Testis (tissue), 2 donors: ENCODE measurements at regions not wholly inside any gene's neighbourhood (a gene's known extent, or its start where the extent isn't known, plus 50 kb on each side); places are given as distances from the start of the nearest gene placed in this dataset.

Experiments
- DNase-seq: peaks from one replicate; pipeline ENCODE4 v3.0.0-alpha.2; 2019
- H3K27ac ChIP-seq, 2 donors: fragments of 200-600 bp; sonication (generic); one replicate each; pipeline ENCODE4 v1.5.1; 2019
- H3K27me3 ChIP-seq: fragments of 200-600 bp; sonication (generic); one replicate; pipeline ENCODE4 v1.5.1; 2019
- H3K36me3 ChIP-seq: fragments of 200-600 bp; sonication (generic); one replicate; pipeline ENCODE4 v1.5.1; 2017; ENCODE audit warnings: low read depth; ENCODE audit errors: missing control alignments
- H3K4me1 ChIP-seq: fragments of 200-600 bp; sonication (generic); one replicate; pipeline ENCODE4 v1.5.1; 2019
- H3K4me3 ChIP-seq, 2 donors: fragments of 200-600 bp; sonication (generic); one replicate each; pipeline ENCODE4 v1.5.1; 2017 to 2019
- H3K9me3 ChIP-seq: fragments of 200-600 bp; sonication (generic); one replicate; pipeline ENCODE4 v1.5.1; 2017
- CTCF ChIP-seq, 3 experiments: fragments of 450-650 bp in 2 of 3; fragments of 200-600 bp in 1 of 3; sonication (generic) in 1 of 3; IDR thresholded peaks; one replicate each; pipeline ENCODE4 v1.5.1; 2016 to 2019; ENCODE audit warnings: antibody characterized with exemption in 3 of 3, mild to moderate bottlenecking in 2 of 3, moderate library complexity in 1 of 3
- POLR2A ChIP-seq: fragments of 450-650 bp; IDR thresholded peaks from one replicate; pipeline ENCODE4 v1.6.1; 2017; ENCODE audit warnings: antibody characterized with exemption, mild to moderate bottlenecking, moderate library complexity
- WGBS, 2 donors: methylation state at CpG; one replicate each; pipeline ENCODE4 v1.1.5; 2018; 5-methylcytosine and 5-hydroxymethylcytosine counted together
- intact Hi-C: fragments of 100-400 bp; cut with DNase I; formaldehyde crosslinking; loops from one replicate; pipeline ENCODE4 v1.15.1; 2023; ENCODE audit warnings: low total_unique reads

DNA sequence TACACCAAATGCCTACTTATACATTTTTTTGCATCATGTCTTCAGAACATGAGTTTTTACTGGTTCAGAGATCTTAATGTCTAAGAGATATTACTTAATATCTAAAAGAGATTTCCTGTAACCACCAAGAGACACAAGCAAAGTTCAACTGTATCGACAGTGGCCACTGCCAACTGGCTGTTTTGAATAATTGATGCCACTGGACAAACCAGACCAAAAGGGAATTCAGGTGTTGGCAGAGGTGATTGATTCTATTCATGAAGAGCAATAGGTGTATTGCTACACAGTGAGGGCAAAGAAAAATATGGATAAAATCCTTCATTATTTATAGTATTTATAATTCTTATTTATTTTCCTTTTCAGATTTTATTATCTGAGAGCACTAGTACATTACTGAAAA is 58.5 kb upstream of the ANKRD17 start:
- TF ChIP-seq POLR2A (no peak), CTCF (IDR thresholded peaks at IDR 0.05) (no peak)
- WGBS, 2 donors, result 90 to 100% methylated on average over 1 of the region's 1 CpG
- intact Hi-C loops, result no loop called here
- DNase-seq, result no peak
- Histone ChIP-seq H3K36me3 (no peaks in the 10 kb centered on the region), H3K4me3 (no peak overlapping the region), H3K27me3 (no peaks in the 10 kb centered on the region), H3K9me3 (no peaks in the 10 kb centered on the region), H3K4me1 (no peaks in the 10 kb centered on the region), H3K27ac (no peak overlapping the region)

DNA sequence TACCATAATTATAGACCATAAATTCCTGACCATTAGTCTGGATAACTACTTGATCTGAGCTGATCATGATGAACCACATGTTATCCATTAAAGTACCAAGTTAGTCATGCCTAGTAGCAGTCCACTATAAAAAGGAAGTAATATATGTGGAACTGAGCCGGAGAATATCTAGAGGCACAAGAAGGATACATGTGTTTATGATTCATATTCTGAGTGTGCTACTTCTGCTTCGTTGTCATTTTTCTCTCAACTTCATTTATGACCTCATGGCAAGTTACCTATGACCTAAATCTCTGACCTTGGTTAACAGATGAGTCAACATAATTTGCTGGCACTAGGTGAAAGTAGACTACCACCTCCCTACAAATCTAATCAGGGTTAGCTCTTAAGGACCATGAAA is 56.5 kb upstream of the ANKRD17 start:
- Histone ChIP-seq H3K4me3 (no peak overlapping the region), H3K9me3 (no peaks in the 10 kb centered on the region), H3K27ac (no peak overlapping the region), H3K27me3 (no peaks in the 10 kb centered on the region), H3K36me3 (no peaks in the 10 kb centered on the region), H3K4me1 (no peaks in the 10 kb centered on the region)
- intact Hi-C loops, result no loop called here
- TF ChIP-seq CTCF (IDR thresholded peaks at IDR 0.05) (no peak), POLR2A (no peak)
- no peak for DNase-seq
- 90 to 94% methylated on average over 2 of the region's 2 CpGs for WGBS, 2 donors

DNA sequence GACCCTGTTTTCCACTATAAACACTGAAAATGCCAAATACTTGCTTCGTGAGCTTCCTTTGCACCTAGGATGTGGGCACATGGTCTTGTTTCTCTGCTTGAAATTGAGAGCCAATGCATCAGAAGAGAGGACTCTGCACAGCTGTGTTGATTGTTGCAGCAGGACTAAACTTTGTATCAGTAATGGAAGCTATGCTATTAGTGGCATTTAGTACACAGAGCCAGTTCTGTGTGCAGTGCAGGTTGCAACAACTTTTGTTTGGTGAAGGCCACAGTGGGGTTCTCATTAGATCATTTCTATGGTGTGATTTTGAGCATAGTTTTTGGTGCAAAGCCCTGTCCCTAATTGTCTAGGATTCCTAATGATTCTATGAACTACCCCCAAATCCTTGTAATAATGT is 54.4 kb upstream of the ANKRD17 start:
- no peak for TF ChIP-seq POLR2A
- TF ChIP-seq CTCF (IDR thresholded peaks at IDR 0.05), result no peak
- H3K4me3 ChIP-seq, result no peak overlapping the region
- no peaks in the 10 kb centered on the region for H3K27me3 ChIP-seq
- intact Hi-C loops, result no loop called here
- WGBS, 2 donors, result 86 to 88% methylated on average over 1 of the region's 1 CpG
- H3K36me3 ChIP-seq, result no peaks in the 10 kb centered on the region
- no peak overlapping the region for H3K27ac ChIP-seq
- H3K9me3 ChIP-seq, result no peaks in the 10 kb centered on the region
- no peaks in the 10 kb centered on the region for H3K4me1 ChIP-seq
- no peak for DNase-seq

DNA sequence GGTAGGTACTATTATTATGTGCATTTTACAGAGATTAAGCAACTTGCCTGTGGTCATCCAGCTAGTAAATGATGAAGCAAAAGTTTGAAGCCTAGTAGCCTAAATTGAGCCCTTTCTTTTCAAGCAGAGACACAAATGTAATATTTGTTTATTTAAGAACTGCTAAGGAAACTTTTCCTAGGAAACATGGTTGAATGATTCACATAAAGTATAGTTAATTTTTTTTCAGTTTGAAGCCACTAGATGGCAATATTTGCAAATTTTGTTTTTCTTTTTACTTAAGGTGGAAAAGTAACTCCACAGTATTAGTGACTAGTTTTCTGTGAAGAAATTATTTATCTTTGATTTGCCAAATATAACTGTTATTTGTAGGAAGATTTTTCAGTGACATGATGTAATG is 52.8 kb upstream of the ANKRD17 start:
- H3K36me3 ChIP-seq, result no peaks in the 10 kb centered on the region
- no peaks in the 10 kb centered on the region for H3K4me1 ChIP-seq
- H3K27ac ChIP-seq, result no peak overlapping the region
- TF ChIP-seq POLR2A (no peak), CTCF (IDR thresholded peaks at IDR 0.05) (peak in 1 of 3 experiments; percentile 53)
- H3K9me3 ChIP-seq, result no peaks in the 10 kb centered on the region
- DNase-seq, result no peak
- no peaks in the 10 kb centered on the region for H3K27me3 ChIP-seq
- no peak overlapping the region for H3K4me3 ChIP-seq
- intact Hi-C loops, result no loop called here

GRCh38 chr4:73309211-73309610 is 50.6 kb upstream of the ANKRD17 start:
- Histone ChIP-seq H3K4me1 (no peaks in the 10 kb centered on the region), H3K27ac (no peak overlapping the region), H3K4me3 (no peak overlapping the region), H3K36me3 (no peaks in the 10 kb centered on the region), H3K9me3 (no peaks in the 10 kb centered on the region), H3K27me3 (no peaks in the 10 kb centered on the region)
- WGBS, 2 donors, result 81 to 90% methylated on average over 3 of the region's 3 CpGs
- no peak for DNase-seq
- TF ChIP-seq CTCF (IDR thresholded peaks at IDR 0.05), result no peak
- no peak for TF ChIP-seq POLR2A
- intact Hi-C loops, result no loop called here
